IPS-NIHi7 (cell line): ENCODE measurements at regions not wholly inside any gene's neighbourhood (a gene's known extent, or its start where the extent isn't known, plus 50 kb on each side); places are given as distances from the start of the nearest gene placed in this dataset.
A peak's percentile ranks its signal among the peaks of the same experiment; 100 is the strongest.

Source experiments
- DNase-seq: peaks from one replicate; pipeline ENCODE4 v3.0.0; 2012; ENCODE audit warnings: mixed read lengths; ENCODE audit errors: extremely low spot score

GRCh38 chr20:16220826-16221225, 352.4 kb downstream of the KIF16B start:
- no peak for DNase-seq

GRCh38 chr20:16219182-16219581, 354.1 kb downstream of the KIF16B start:
- no peak for DNase-seq

GRCh38 chr20:16216914-16217230, 356.4 kb downstream of the KIF16B start:
- no peak for DNase-seq

GRCh38 chr20:16216227-16216913, 356.9 kb downstream of the KIF16B start:
- DNase-seq = no peak

- DNase-seq = peak; percentile 28
Observed at GRCh38 chr20:16215041-16215440, 358.2 kb downstream of the KIF16B start.

GRCh38 chr20:16212790-16213189, 360.5 kb downstream of the KIF16B start:
- DNase-seq = no peak

- no peak for DNase-seq
Observed at GRCh38 chr20:16209951-16210361, 363.3 kb downstream of the KIF16B start.

GRCh38 chr20:16209357-16209756, 363.9 kb downstream of the KIF16B start:
- DNase-seq = no peak

- no peak for DNase-seq
Observed at GRCh38 chr20:16208443-16208842, 364.8 kb downstream of the KIF16B start.

GRCh38 chr20:16206817-16207216, 366.4 kb downstream of the KIF16B start:
- DNase-seq = no peak

- no peak for DNase-seq
Observed at GRCh38 chr20:16205507-16205906, 367.7 kb downstream of the KIF16B start.

- no peak for DNase-seq
Observed at GRCh38 chr20:16203096-16203495, 370.2 kb downstream of the KIF16B start.

GRCh38 chr20:16201191-16201590, 372.1 kb downstream of the KIF16B start:
- no peak for DNase-seq

GRCh38 chr20:16197696-16198095, 375.6 kb downstream of the KIF16B start:
- DNase-seq = no peak

GRCh38 chr20:16195671-16196070, 377.6 kb downstream of the KIF16B start:
- no peak for DNase-seq

- DNase-seq = no peak
Observed at GRCh38 chr20:16194617-16195360, 378.5 kb downstream of the KIF16B start.

GRCh38 chr20:16191496-16191895, 381.8 kb downstream of the KIF16B start:
- no peak for DNase-seq

GRCh38 chr20:16189371-16189770, 383.9 kb downstream of the KIF16B start:
- DNase-seq = no peak

- DNase-seq = no peak
Observed at GRCh38 chr20:16187956-16188616, 385.2 kb downstream of the KIF16B start.

GRCh38 chr20:16179919-16180318, 393.3 kb downstream of the KIF16B start:
- no peak for DNase-seq

- DNase-seq = no peak
Observed at GRCh38 chr20:16179371-16179770, 393.9 kb downstream of the KIF16B start.

GRCh38 chr20:16178546-16179135, 394.6 kb downstream of the KIF16B start:
- no peak for DNase-seq
